GM18868 (cell line): ENCODE measurements at regions not wholly inside any gene's neighbourhood (a gene's known extent, or its start where the extent isn't known, plus 50 kb on each side); places are given as distances from the start of the nearest gene placed in this dataset.
"Not testable (repeated sequence)": the region's sequence is repeated elsewhere in the genome, so short reads cannot be mapped to it uniquely, and the experiment has no call there.

Source experiments
- ATAC-seq: cut with Tn5 transposase; IDR thresholded peaks from one replicate; pipeline ENCODE4 v1.9.1; 2021; ENCODE audit warnings: mild to moderate bottlenecking, moderate library complexity; ENCODE audit not compliant: unreplicated experiment

GRCh38 chr13:31515427-31515826, 223.9 kb upstream of the RXFP2 start:
- no peak for ATAC-seq

GRCh38 chr13:31517599-31517998, 221.7 kb upstream of the RXFP2 start:
- ATAC-seq = no peak

- ATAC-seq = no peak
Observed at GRCh38 chr13:31518645-31519044, 220.7 kb upstream of the RXFP2 start.

DNA sequence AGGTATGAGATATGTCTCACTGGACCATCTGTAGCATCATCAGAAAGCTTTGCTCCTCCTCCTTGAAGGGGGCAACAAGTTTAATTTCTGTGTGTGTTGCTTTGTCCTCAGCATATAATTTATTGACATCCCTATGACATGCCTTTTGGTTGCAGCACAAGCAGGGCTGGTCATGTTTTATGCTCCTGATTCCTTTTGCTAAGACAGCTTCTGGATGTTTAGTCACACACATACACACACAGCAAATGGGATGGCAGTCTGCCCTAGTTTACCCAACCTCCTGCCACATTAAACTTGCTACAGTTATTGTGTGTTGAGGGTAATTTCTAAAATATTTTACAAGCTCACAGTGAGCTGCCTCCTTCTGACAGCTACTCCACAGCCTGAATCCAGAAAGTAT, 217.9 kb upstream of the RXFP2 start:
- ATAC-seq = no peak

DNA sequence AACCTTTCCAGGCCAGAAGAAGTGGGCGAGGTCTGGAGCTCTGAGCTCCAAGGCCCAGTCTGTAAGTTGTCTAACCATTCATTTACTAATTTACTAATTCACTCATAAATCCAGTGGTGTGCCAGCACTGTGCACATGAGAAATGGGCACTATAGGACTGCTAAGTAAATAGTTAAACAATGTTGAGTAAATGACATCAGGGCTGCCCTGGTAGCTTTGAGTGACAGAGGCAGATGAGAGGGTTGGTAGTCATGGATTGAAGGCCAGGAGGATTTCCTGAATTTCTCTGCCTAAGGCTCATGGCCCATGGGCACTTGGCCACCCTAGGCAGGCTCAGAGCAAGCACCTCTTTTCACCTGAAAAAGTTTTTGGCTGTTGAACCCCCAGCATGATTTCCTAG, 216.9 kb upstream of the RXFP2 start:
- ATAC-seq = no peak

DNA sequence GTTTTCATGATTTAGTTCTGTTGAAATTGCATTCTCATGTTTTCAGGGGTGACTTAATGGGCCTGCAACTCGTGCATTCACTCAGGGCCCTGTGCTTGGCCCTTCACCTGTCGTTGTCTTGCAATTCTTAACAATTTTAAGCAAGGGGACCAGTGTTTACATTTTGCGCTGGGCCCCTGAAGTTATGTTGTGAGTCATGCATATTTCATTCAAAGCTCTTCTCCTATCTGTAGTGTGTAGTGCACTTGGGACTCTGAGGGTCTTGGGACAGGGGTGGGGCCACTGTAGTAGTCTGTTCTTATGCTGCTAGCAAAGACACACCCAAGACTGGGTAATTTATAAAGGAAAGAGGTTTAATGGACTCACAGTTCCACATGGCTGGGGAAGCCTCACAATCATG, 211.2 kb upstream of the RXFP2 start:
- no peak for ATAC-seq

- ATAC-seq = no peak
Observed at GRCh38 chr13:31528758-31529157, 210.6 kb upstream of the RXFP2 start.

DNA sequence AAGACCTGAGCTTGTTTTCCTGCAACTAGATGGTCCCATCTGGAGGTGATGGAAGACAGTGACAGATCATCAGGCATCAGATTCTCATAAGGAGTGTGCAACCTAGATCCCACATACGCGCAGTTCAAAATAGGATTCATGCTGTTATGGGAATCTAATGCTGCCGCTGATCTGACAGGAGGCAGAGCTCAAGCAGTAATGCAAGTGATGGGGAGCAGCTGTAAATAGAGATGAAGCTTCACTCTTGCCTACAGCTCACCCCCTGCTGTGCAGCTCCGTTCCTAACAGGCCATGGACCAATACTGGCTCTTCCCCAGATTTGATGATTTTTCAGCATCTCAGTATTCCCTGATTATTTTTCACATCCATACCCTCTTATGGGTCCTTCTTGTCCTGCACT, 208.4 kb upstream of the RXFP2 start:
- ATAC-seq = no peak

- ATAC-seq = no peak
Observed at GRCh38 chr13:31537052-31537451, 202.3 kb upstream of the RXFP2 start.

- ATAC-seq = no peak
Observed at GRCh38 chr13:31538067-31539042, 201.0 kb upstream of the RXFP2 start.

DNA sequence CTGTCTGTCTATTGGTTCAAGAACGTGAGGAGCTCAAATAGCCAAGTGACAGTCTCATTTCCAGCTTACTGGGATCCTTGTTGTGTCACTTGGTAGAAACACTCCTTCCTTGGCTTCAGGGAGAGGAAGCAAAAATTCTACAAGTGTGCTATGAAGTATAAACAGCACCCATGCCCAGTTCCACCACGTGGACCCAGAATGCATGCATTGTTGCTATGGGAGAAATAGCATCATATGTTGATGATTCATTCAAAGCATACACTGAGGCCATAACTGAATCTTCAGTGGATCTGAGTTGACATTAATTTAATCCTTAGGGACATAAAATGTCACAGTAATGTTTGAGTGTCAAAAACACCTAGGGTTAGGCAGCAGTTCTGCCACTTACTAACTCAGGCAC, 199.0 kb upstream of the RXFP2 start:
- ATAC-seq = no peak

- ATAC-seq = no peak
Observed at GRCh38 chr13:31543190-31543589, 196.1 kb upstream of the RXFP2 start.

DNA sequence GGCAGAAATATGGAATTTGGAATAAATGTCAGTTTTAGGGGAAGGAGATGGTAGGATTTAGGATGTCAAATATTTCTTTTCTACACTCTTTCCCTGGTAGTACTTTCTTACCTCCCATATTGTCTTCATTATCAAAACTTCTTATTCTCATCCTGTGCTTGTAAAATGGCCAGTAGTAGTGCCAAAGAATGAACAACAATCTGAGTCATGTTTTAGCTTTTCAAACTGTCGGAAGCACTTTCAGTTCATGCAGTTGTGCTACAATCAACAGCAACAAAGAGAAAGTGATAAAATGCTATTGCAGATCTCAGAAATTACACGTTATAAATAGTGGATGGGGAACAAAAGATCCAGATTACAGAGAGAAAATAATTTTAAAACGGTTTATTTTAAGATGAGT, 193.7 kb upstream of the RXFP2 start:
- no peak for ATAC-seq

- ATAC-seq = no peak
Observed at GRCh38 chr13:31556376-31556775, 182.9 kb upstream of the RXFP2 start.

- not testable (repeated sequence) for ATAC-seq
Observed at GRCh38 chr13:31584221-31584620, 155.1 kb upstream of the RXFP2 start.

DNA sequence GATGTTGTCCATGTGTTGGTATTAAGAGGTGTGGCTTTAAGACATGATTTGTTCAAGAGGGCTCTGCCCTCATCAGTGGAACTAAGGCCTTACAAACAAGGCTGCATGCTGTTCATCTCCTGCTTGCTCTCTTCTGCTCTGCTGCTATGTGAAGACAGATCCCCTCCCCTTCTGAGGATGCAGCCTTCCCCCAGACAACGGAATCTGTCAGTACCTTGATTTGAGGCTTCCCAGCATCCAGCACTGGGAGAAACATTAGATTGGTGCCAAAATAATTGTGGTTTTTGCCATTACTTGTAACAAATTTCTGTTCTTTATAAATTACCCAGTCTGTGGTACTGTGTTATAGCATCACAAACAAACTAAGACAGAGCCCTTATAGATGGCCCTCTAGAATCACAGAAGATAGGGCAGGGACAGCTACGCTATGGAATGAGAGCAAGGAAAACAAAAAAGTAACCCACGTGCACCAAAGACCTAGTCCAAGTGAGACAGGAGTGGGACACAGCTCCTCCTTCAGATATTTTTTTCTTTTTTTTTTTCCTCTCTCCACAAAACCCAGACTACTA, 151.5 kb upstream of the RXFP2 start:
- no peak for ATAC-seq

DNA sequence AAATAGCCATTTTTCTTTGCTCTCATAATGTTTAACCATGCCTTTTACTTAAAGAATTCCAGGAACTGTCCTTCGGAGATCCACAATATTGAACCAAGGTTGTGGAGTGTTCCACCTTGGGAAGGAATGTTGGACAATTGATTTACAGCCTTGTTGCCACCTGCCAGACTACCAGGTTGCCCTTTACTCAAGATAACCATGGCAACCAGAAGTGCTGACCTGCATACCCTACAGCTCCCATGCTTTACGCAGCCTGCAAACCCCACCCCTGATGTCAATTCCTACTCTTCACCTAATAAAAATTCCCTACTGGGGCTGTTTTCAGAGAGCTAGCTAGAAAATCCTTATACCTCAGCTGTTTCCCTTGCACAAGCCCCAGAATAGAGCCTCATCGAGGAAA, 151.0 kb upstream of the RXFP2 start:
- no peak for ATAC-seq

DNA sequence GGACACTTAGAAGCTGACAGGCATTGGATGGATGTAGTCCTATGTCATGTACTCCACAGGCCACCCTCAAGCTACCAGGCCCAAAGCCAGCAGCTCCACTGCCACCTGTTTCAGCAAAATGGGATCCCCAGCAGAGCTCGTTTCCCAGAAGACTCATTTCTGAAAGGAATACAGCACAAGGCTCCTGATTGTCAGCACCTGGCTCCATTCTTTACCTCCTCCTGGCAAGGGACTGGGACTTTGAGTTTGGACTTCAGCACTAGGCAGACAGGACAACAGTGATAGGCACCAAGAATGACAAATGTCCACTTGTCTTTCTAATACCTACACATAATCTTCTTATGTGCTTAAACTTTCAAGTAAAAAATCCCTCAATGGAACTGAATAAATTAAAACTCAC, 150.4 kb upstream of the RXFP2 start:
- ATAC-seq = no peak

GRCh38 chr13:31591642-31592233, 147.6 kb upstream of the RXFP2 start:
- no peak for ATAC-seq

GRCh38 chr13:31594056-31594455, 145.3 kb upstream of the RXFP2 start:
- no peak for ATAC-seq

- no peak for ATAC-seq
Observed at GRCh38 chr13:31595563-31595962, 143.8 kb upstream of the RXFP2 start.

DNA sequence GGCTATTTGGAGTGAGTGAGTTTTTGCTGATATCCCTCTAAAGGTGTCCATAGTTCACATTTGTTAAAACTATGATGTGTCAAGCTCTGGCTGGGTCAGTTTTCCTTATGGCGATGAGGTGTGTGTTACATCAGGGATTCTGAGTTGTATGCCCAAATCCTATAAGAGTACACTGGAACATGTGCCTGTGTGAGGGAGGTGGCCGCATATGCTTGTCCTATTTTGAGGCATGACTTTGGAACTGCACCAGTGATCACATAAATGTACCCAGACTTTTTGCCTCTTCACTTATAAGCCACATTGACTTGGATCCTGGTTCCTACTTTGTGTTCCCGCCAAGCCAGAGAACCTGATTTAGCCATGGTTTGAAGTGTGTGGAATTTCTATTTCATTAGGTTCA, 140.3 kb upstream of the RXFP2 start:
- no peak for ATAC-seq
